Muscle layer of colon (tissue), 2 donors: ENCODE measurements at regions not wholly inside any gene's neighbourhood (a gene's known extent, or its start where the extent isn't known, plus 50 kb on each side); places are given as distances from the start of the nearest gene placed in this dataset.

Experiments
- H3K27ac ChIP-seq: one replicate; pipeline ENCODE4 v1.7.0; 2013; ENCODE audit warnings: low read depth, mild to moderate bottlenecking, low read length, moderate library complexity
- H3K27me3 ChIP-seq, 2 donors: one replicate each; pipeline ENCODE4 v1.7.0; 2013; ENCODE audit warnings: low read length in 2 of 2, mild to moderate bottlenecking in 2 of 2; ENCODE audit not compliant: insufficient read depth in 2 of 2, control insufficient read depth in 1 of 2
- H3K36me3 ChIP-seq: one replicate; pipeline ENCODE4 v1.7.0; 2013; ENCODE audit warnings: mild to moderate bottlenecking, low read length; ENCODE audit not compliant: insufficient read depth
- H3K4me1 ChIP-seq: one replicate; pipeline ENCODE4 v1.7.0; 2013; ENCODE audit warnings: mild to moderate bottlenecking, low read length; ENCODE audit not compliant: insufficient read depth
- H3K4me3 ChIP-seq, 2 donors: one replicate each; pipeline ENCODE4 v1.7.0; 2013; ENCODE audit warnings: low read length in 2 of 2, low read depth in 1 of 2, mild to moderate bottlenecking in 1 of 2, moderate library complexity in 1 of 2
- H3K9ac ChIP-seq: one replicate; pipeline ENCODE4 v1.7.0; 2013; ENCODE audit warnings: low read length
- H3K9me3 ChIP-seq: one replicate; pipeline ENCODE4 v1.7.0; 2013; ENCODE audit warnings: mild to moderate bottlenecking, low read length
- donor health status: abdominal sarcoma.
- donor health status: Adenocarcinoma of cecum.

DNA sequence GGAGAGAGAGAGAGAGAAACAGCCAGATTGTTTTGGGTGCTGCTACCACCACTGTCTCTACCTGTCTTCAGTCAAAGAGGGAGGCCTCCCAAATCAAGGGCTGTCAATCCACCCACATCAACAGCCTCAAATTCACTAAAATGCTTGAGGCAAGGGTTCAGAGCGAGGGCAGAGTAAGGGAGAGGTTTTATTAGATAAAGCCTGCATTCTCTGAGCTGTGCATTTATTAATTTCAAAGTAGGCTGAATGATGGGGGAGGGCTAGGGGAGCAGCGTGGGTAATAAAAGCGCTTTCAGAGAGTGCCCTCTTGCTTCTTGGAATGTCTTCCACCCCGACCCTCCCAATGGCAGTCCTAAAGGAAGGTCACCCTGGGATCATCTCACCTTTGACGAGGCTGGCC lies 636.5 kb upstream of the TBX3 start:
- Histone ChIP-seq H3K4me1 (no peaks in the 10 kb centered on the region), H3K4me3 (no peak overlapping the region), H3K9me3 (no peaks in the 10 kb centered on the region), H3K27ac (no peak overlapping the region), H3K9ac (no peak overlapping the region), H3K36me3 (no peaks in the 10 kb centered on the region), H3K27me3 (no peaks in the 10 kb centered on the region)

DNA sequence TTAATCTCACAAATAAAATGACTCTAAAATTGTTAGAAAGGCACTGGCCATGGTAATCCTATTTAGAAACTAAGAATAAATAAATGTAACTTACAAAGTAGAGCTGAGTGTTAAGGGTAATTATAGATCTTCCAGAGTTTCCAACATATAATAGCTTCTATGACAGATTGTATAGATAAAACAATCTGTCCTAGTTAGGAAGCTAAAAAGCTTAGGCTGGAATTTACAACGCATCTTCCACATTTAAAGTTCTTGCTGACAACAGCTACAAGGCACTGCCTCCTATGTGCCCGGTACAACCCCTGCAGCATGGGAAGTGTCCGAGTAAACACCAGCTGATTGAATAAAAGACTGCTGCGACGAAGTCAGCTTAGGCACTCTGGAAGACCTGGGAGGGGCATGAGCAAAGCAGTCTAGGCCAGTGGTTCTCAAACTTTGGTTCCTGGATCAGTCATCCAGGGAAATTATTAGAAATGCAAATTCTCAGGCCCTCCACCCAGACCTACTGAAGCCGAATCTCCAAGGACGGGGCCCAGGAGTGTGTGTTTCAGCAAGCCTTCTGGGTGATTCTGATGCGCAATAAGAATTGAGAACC lies 635.6 kb upstream of the TBX3 start:
- H3K27ac ChIP-seq = no peak overlapping the region
- H3K9ac ChIP-seq = no peak overlapping the region
- H3K4me1 ChIP-seq = no peaks in the 10 kb centered on the region
- no peaks in the 10 kb centered on the region for H3K36me3 ChIP-seq
- no peak overlapping the region for H3K4me3 ChIP-seq
- H3K9me3 ChIP-seq = no peaks in the 10 kb centered on the region
- H3K27me3 ChIP-seq = no peaks in the 10 kb centered on the region

DNA sequence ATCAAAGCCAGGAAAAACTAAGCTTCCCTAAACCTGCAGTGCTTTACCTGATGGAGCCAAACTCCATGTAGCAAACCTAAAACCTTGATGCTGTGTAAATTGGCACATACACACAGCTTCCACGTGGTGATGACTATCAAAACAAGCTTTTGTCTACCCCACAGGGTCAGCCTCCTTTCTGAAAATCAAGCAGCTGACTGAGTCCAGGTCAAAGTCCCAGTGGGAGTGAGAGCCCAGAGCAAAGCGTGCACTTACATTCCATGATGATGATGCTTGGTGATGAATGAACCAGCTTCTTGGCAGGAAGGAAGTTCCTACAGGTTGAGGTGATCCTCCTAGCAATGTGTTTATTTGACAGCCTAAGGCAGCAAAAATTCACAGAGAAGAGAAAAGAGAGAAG lies 630.0 kb upstream of the TBX3 start:
- Histone ChIP-seq H3K27ac (no peak overlapping the region), H3K4me3 (no peak overlapping the region), H3K36me3 (no peaks in the 10 kb centered on the region), H3K27me3 (no peaks in the 10 kb centered on the region), H3K9ac (no peak overlapping the region), H3K4me1 (peaks cover 5% of the 10 kb centered on the region), H3K9me3 (no peaks in the 10 kb centered on the region)

DNA sequence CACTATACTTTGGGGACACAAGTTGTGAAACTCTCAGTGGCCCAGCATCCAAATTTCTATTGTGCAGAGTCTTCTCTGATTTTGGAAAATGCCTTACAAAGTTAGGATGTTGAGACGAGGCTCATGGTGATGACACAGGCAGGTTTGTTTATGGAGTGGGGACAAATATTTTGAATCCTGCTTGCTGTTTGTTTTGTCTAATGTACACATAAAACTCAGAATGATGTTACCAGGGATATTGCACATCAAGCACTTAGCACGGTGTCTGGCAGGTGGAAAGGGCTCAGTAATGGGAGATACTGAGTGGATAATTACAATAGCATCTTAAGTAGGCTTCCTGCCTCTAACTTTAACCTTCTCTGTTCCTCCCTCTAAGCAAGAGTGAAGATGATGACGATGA lies 628.9 kb upstream of the TBX3 start:
- H3K4me3 ChIP-seq = no peak overlapping the region
- no peak overlapping the region for H3K9ac ChIP-seq
- H3K27ac ChIP-seq = no peak overlapping the region
- no peaks in the 10 kb centered on the region for H3K36me3 ChIP-seq
- peaks cover 5% of the 10 kb centered on the region for H3K4me1 ChIP-seq
- H3K27me3 ChIP-seq = no peaks in the 10 kb centered on the region
- no peaks in the 10 kb centered on the region for H3K9me3 ChIP-seq

DNA sequence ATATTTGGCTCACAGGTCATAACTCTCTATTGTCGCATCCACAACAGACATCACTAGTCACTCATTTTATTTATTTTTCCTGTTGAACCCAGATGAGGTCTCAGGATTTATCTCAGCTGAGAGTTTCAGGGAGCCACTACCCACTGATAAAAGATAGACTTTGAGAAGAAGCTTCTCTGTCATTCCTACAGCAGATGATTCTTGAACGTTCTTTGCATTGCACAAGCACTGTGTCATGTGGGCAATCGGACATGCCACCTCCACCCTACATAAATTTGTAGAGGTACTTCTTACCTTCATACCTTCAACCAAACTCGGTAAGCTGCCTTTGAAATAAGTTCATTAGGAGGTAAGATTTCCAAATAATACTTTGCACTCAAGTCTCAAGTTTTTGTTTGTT lies 627.9 kb upstream of the TBX3 start:
- H3K4me1 ChIP-seq = peaks cover 5% of the 10 kb centered on the region
- H3K9me3 ChIP-seq = no peaks in the 10 kb centered on the region
- no peaks in the 10 kb centered on the region for H3K36me3 ChIP-seq
- H3K27ac ChIP-seq = no peak overlapping the region
- no peaks in the 10 kb centered on the region for H3K27me3 ChIP-seq
- H3K9ac ChIP-seq = no peak overlapping the region
- H3K4me3 ChIP-seq = no peak overlapping the region

DNA sequence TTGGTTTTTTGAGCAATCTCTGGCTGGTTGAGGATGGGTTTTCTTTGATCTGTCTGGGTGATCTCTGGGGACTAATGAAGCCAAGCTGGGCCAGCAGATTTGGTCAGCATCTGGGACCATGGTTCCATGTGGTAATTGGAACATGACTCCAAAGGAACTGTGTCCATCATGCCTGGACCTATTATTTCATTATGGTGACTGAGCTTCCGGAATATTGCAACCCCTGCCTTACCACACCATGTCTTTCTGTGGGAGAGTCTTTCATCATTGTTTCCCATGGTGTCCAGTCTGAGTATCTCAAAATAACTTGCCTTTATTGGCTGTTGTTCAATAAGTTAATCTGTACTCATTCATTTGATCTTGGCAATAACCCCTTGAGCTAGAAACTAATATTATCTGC lies 624.9 kb upstream of the TBX3 start:
- Histone ChIP-seq H3K4me1 (peaks cover 3% of the 10 kb centered on the region), H3K36me3 (no peaks in the 10 kb centered on the region), H3K4me3 (no peak overlapping the region), H3K9ac (no peak overlapping the region), H3K27ac (no peak overlapping the region), H3K27me3 (no peaks in the 10 kb centered on the region), H3K9me3 (no peaks in the 10 kb centered on the region)

DNA sequence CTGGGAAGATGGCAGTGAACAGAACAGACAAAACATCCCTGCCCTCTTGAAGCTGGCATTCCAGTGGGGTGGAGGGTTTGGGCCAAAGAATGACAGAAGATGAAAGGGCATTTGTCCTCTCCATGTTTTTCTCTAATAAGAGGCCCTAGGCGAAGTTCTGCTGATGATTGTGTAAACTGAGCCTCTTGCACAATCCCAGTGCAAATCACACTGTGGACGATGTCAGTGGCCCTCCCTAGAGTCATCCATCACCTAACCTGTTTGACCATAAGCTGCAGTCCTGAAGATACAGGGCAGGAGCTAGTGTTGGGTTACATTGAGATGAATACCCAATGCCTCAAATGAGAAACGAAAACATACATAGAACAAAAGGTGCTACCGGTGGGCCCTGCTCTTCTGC lies 622.4 kb upstream of the TBX3 start:
- H3K4me1 ChIP-seq = no peaks in the 10 kb centered on the region

DNA sequence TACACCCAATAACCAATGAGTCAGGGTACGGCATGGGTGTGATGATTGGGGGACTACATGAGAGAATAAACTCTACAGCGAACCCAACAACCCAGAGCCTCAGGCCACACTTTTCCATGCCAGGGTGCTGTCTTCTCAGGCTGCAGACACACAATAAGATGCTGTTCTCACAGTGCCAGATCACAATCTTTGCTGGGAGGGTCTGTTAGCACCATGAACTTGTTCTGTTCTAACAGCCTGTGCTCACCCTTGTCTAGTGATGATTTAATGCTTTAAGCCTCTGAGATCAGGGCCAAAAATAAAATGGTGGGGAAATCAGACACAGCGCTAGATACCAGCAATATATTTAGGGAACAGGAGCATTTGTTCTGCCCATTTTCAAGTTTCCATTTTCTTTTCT lies 621.9 kb upstream of the TBX3 start:
- Histone ChIP-seq H3K27ac (no peak overlapping the region), H3K4me1 (no peaks in the 10 kb centered on the region), H3K27me3 (no peaks in the 10 kb centered on the region), H3K36me3 (no peaks in the 10 kb centered on the region), H3K4me3 (no peak overlapping the region), H3K9me3 (no peaks in the 10 kb centered on the region), H3K9ac (no peak overlapping the region)

More for the DNA sequence above, 622.4 kb upstream of the TBX3 start:
- H3K36me3 ChIP-seq = no peaks in the 10 kb centered on the region
- H3K9ac ChIP-seq = no peak overlapping the region
- H3K9me3 ChIP-seq = no peaks in the 10 kb centered on the region
- H3K27me3 ChIP-seq = no peaks in the 10 kb centered on the region
- H3K27ac ChIP-seq = no peak overlapping the region
- no peak overlapping the region for H3K4me3 ChIP-seq

DNA sequence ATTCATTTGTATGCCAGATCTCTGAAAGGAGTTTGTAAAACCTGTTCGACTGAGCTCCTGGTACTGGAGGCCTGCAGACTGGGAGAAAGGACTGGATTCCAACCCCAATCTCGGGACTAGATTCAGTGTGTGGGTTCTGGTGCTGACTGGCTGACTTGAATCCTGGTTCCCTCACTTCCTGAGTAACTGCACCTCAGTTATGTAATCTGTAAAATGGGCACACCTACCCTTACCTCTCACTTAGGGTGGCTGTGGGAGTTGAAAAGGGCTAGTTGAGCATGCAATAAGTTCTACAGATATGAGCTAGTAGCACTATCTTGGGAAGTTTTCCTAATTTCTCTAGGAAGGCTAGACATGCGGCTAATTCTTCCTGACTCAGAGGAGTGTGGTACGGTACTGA lies 621.3 kb upstream of the TBX3 start:
- no peaks in the 10 kb centered on the region for H3K36me3 ChIP-seq
- H3K27ac ChIP-seq = no peak overlapping the region
- H3K4me1 ChIP-seq = no peaks in the 10 kb centered on the region
- H3K9me3 ChIP-seq = no peaks in the 10 kb centered on the region
- H3K9ac ChIP-seq = no peak overlapping the region
- no peaks in the 10 kb centered on the region for H3K27me3 ChIP-seq
- H3K4me3 ChIP-seq = no peak overlapping the region

DNA sequence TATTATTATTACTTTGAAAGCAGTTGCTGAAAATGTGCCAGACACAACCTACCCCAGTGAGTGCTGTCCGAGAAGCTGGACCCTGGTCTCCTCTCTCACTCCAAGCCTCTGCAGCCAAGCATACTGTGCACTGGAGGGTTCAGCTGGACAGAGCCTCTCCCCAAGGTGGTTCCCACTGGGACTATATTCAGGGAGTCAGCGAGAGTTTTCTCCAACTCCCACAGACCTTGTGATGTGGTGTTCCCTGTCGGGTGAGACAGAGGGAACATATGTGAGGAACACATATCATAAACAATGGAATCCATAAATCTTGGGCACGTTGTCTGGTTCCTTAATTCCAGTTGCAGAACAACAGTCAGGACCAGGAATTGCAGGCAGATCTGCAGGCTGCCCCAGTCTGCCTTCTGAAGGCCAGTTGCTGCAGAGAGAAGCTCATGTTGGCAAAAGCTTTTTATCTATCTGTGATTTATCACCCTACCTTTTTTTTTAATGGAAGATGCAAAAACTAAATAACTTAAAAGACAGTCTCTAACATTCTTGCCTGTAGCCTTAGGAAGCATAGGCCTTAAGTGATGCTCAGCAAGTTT lies 619.8 kb upstream of the TBX3 start:
- no peak overlapping the region for H3K9ac ChIP-seq
- no peaks in the 10 kb centered on the region for H3K9me3 ChIP-seq
- no peak overlapping the region for H3K27ac ChIP-seq
- H3K36me3 ChIP-seq = no peaks in the 10 kb centered on the region
- no peaks in the 10 kb centered on the region for H3K4me1 ChIP-seq
- no peak overlapping the region for H3K4me3 ChIP-seq
- no peaks in the 10 kb centered on the region for H3K27me3 ChIP-seq

DNA sequence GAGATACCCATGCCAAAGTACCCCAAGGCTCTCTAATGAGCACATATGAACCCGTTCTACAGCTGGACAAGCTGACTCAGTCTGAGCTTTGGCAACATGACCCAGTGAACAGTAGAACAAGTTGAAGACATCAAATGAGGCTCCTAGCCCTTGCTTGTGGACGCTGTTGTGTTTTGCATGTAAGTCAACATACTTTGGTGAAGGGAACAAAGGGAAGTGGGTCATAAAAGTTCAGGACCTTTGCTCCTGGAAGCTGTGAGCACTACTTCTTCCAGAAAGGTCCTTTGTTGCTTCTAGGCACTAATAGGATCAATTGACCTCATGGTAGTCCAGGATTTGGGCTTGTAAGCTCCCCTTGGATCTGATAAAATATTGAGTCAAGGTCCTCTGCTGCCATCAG lies 613.5 kb upstream of the TBX3 start:
- H3K9ac ChIP-seq = no peak overlapping the region
- H3K4me3 ChIP-seq = no peak overlapping the region
- H3K9me3 ChIP-seq = no peaks in the 10 kb centered on the region
- H3K36me3 ChIP-seq = no peaks in the 10 kb centered on the region
- peaks cover 10% of the 10 kb centered on the region for H3K4me1 ChIP-seq
- no peak overlapping the region for H3K27ac ChIP-seq
- H3K27me3 ChIP-seq = no peaks in the 10 kb centered on the region

DNA sequence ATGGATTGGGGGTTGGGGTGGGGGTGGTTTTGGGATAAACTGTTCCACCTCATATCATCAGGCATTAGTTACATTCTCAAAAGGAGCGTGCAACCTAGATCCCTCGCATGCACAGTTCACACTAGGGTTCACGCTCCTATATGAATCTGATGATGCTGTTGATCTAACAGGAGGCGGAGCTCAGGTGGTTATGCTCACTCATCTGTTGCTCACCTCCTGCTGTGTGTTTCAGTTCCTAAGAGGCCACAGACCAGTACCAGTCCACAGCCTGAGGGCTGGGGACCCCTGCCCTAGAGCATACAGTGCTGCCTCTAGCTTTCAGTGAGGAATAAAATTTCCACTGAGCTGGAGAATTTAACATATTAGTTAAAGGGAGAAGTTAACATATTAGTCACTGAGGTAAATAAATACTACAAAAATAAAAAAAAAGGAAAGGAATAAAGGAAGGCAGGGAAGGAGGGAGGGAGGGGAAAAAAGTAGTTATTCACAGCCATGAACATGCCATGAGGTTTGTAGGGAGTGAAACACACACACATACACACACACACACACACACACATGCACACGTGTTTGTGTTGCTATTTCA lies 612.7 kb upstream of the TBX3 start:
- Histone ChIP-seq H3K36me3 (no peaks in the 10 kb centered on the region), H3K27ac (no peak overlapping the region), H3K4me1 (peaks cover 10% of the 10 kb centered on the region), H3K9me3 (no peaks in the 10 kb centered on the region), H3K9ac (no peak overlapping the region), H3K27me3 (no peaks in the 10 kb centered on the region), H3K4me3 (no peak overlapping the region)
